Kidney (tissue), 13 donors: ENCODE measurements at regions not wholly inside any gene's neighbourhood (a gene's known extent, or its start where the extent isn't known, plus 50 kb on each side); places are given as distances from the start of the nearest gene placed in this dataset.

Source experiments
- DNase-seq, 5 donors: peaks; one replicate each; pipeline ENCODE4 v3.0.0-alpha.2; 2013 to 2020
- FAIRE-seq: peaks from 2 replicates; lab custom pipeline; 2012; peaks lifted over from hg19 to GRCh38; lab: Jason Lieb, UNC
- H3K27ac ChIP-seq, 2 donors: one replicate each; pipeline ENCODE4 v1.7.0; 2013; ENCODE audit warnings: low read depth in 2 of 2, low read length in 2 of 2, inconsistent platforms in 1 of 2
- H3K27me3 ChIP-seq: one replicate; pipeline ENCODE4 v1.7.1; 2013; ENCODE audit warnings: low read length, inconsistent platforms; ENCODE audit not compliant: control insufficient read depth, insufficient read depth
- H3K36me3 ChIP-seq, 3 donors: one replicate each; pipeline versions ENCODE4 v1.7.0 to v1.7.1; 2013; ENCODE audit warnings: low read length in 3 of 3, control low read depth in 1 of 3, inconsistent platforms in 1 of 3; ENCODE audit not compliant: insufficient read depth in 3 of 3, control insufficient read depth in 2 of 3
- H3K4me1 ChIP-seq, 3 donors: one replicate each; pipeline versions ENCODE4 v1.7.0 to v1.7.1; 2013; ENCODE audit warnings: low read length in 3 of 3, inconsistent platforms in 1 of 3, low read depth in 1 of 3; ENCODE audit not compliant: control insufficient read depth in 2 of 3, insufficient read depth in 2 of 3
- H3K4me3 ChIP-seq, 3 donors: one replicate each; pipeline versions ENCODE4 v1.7.0 to v1.8.1; 2013; ENCODE audit warnings: low read length in 3 of 3, control low read depth in 1 of 3, inconsistent platforms in 1 of 3
- H3K9ac ChIP-seq, 3 donors: one replicate each; pipeline versions ENCODE4 v1.7.0 to v1.7.1; 2013; ENCODE audit warnings: low read length in 3 of 3, control low read depth in 1 of 3, inconsistent platforms in 1 of 3
- H3K9me3 ChIP-seq, 3 donors: one replicate each; pipeline versions ENCODE4 v1.7.0 to v1.7.1; 2013; ENCODE audit warnings: low read length in 3 of 3, control low read depth in 1 of 3, inconsistent platforms in 1 of 3; ENCODE audit not compliant: control insufficient read depth in 2 of 3, insufficient read depth in 1 of 3
- intact Hi-C: fragments of 100-400 bp; cut with DNase I; formaldehyde crosslinking; loops from one replicate; pipeline ENCODE4 v1.11.1; 2022
- TF ChIP-seq, protein P1 (sequence below): IDR thresholded peaks from 3 replicates; pipeline ENCODE4 v1.5.1; 2012; ENCODE audit warnings: mild to moderate bottlenecking, moderate library complexity, borderline replicate concordance; ENCODE audit not compliant: insufficient read depth; ENCODE audit errors: extremely low read depth
- donor health status: control.
- donor health status: control.
- donor health status: control.
- donor health status: control.
- donor health status: control.
- donor health status: DM: yes; HTN: yes; CAD: no.
- donor health status: Normal renal cell carcinoma (clear cell type).

DNA sequence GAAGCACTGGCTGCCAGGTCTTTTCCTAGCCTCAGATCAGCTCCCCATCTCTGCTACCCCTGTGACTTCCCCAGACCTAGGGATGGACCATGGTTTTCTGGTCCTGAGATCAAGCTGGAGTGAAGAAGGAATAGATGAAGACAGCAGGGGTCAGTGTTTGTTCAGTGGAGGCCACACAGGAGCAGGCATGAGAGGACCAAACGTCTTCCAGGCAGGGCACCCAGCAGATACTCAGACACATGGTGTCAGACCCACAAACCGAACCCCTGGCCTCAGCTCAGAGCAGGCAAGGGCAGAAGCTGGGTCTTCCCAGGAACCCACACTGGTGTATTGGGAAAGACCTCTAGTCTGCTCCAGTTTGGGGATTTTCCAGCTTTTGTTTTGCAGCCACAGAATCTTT lies 189.7 kb downstream of the IRX5 start:
- FAIRE-seq, result no peak
- TF ChIP-seq, protein P1, sequence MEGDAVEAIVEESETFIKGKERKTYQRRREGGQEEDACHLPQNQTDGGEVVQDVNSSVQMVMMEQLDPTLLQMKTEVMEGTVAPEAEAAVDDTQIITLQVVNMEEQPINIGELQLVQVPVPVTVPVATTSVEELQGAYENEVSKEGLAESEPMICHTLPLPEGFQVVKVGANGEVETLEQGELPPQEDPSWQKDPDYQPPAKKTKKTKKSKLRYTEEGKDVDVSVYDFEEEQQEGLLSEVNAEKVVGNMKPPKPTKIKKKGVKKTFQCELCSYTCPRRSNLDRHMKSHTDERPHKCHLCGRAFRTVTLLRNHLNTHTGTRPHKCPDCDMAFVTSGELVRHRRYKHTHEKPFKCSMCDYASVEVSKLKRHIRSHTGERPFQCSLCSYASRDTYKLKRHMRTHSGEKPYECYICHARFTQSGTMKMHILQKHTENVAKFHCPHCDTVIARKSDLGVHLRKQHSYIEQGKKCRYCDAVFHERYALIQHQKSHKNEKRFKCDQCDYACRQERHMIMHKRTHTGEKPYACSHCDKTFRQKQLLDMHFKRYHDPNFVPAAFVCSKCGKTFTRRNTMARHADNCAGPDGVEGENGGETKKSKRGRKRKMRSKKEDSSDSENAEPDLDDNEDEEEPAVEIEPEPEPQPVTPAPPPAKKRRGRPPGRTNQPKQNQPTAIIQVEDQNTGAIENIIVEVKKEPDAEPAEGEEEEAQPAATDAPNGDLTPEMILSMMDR, result no peak

DNA sequence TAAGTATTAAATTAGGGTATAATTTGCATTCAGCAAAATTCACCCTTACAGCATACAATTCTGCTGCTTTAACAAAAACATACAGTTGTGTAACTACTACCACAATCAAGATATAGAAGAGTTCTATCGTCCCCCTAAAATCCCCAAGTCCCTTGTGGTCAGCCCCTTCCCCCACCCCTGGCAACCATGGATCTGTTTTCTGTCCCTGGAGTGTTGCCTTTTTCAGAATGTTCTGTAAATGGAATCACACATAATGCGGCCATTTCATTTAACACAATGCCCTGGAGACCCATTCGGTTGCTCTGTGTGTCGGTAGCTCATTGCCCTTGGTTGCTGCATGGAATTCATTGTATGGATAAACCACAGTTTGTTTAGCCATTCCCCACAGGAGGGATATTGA lies 190.2 kb downstream of the IRX5 start:
- H3K4me1 ChIP-seq, result no peaks in the 10 kb centered on the region
- no peak for FAIRE-seq
- TF ChIP-seq, protein P1, result no peak
- H3K9me3 ChIP-seq, result peaks cover 0 to 3% (median 0%) of the 10 kb centered on the region in 3 donors
- H3K27ac ChIP-seq, result no peak overlapping the region
- no peaks in the 10 kb centered on the region for H3K36me3 ChIP-seq
- intact Hi-C loops, result no loop called here
- H3K27me3 ChIP-seq, result no peaks in the 10 kb centered on the region
- no peak overlapping the region for H3K4me3 ChIP-seq
- DNase-seq, result no peak
- no peak overlapping the region for H3K9ac ChIP-seq

More for the DNA sequence above, 189.7 kb downstream of the IRX5 start:
- H3K9me3 ChIP-seq, result peaks cover 0 to 3% (median 0%) of the 10 kb centered on the region in 3 donors
- intact Hi-C loops, result no loop called here
- H3K4me1 ChIP-seq, result no peaks in the 10 kb centered on the region
- DNase-seq, result peak in 1 of 5 donors; percentile 17
- no peaks in the 10 kb centered on the region for H3K27me3 ChIP-seq
- no peak overlapping the region for H3K9ac ChIP-seq
- H3K27ac ChIP-seq, result no peak overlapping the region
- H3K36me3 ChIP-seq, result no peaks in the 10 kb centered on the region
- no peak overlapping the region for H3K4me3 ChIP-seq

DNA sequence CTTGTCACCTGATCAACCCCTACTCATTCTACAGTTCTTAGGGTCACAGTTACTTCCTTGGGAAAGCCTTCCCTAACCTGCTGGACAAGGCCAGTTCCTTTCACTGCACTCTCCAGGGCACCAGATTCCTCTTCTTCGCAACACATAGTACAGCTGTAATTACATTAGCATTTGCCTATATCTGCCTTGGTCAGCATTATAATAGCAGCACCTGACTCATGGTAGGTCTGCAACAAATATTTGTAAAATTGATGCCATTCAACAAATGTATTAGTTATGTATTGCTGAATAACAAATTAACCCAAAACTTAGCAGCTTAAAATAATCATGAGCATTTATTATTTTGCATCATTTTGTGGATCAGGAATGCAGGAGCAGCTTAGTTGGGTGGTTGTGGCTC lies 193.0 kb downstream of the IRX5 start:
- H3K9ac ChIP-seq, result no peak overlapping the region
- H3K27me3 ChIP-seq, result no peaks in the 10 kb centered on the region
- no peak for DNase-seq

More for the DNA sequence above, 193.0 kb downstream of the IRX5 start:
- Histone ChIP-seq H3K4me1 (no peaks in the 10 kb centered on the region), H3K36me3 (no peaks in the 10 kb centered on the region), H3K4me3 (no peak overlapping the region), H3K9me3 (peaks cover 0 to 3% (median 0%) of the 10 kb centered on the region in 3 donors), H3K27ac (no peak overlapping the region)
- intact Hi-C loops, result no loop called here
- FAIRE-seq, result no peak
- TF ChIP-seq, protein P1, result no peak
